Inflammatory macrophage treated with lipopolysaccharide for 1 hour (primary cell): ENCODE measurements at regions not wholly inside any gene's neighbourhood (a gene's known extent, or its start where the extent isn't known, plus 50 kb on each side); places are given as distances from the start of the nearest gene placed in this dataset.
"Not testable (repeated sequence)": the region's sequence is repeated elsewhere in the genome, so short reads cannot be mapped to it uniquely, and the experiment has no call there.

ENCODE experiments used
- DNase-seq, 2 donors: peaks; one replicate each; pipeline ENCODE4 v3.0.0-alpha.2; 2020 to 2022

- DNase-seq = not testable (repeated sequence)
Observed at GRCh38 chr15:69769336-69769735, 316.7 kb downstream of the RPLP1 start.

- not testable (repeated sequence) for DNase-seq
Observed at GRCh38 chr15:69774258-69774657, 321.6 kb downstream of the RPLP1 start.

GRCh38 chr15:69774711-69775110 lies 322.1 kb downstream of the RPLP1 start:
- not testable (repeated sequence) for DNase-seq

- no peak for DNase-seq
Observed at GRCh38 chr15:69777356-69777755, 320.4 kb downstream of the TLE3 start.

- no peak for DNase-seq
Observed at GRCh38 chr15:69780374-69780773, 317.3 kb downstream of the TLE3 start.

- DNase-seq = no peak
Observed at GRCh38 chr15:69780981-69781380, 316.7 kb downstream of the TLE3 start.

GRCh38 chr15:69781411-69782125 lies 316.1 kb downstream of the TLE3 start:
- no peak for DNase-seq

- DNase-seq = no peak
Observed at GRCh38 chr15:69782139-69782658, 315.5 kb downstream of the TLE3 start.

GRCh38 chr15:69782809-69783208 lies 314.9 kb downstream of the TLE3 start:
- DNase-seq = no peak

- no peak for DNase-seq
Observed at GRCh38 chr15:69783211-69783610, 314.5 kb downstream of the TLE3 start.

GRCh38 chr15:69784798-69785566 lies 312.7 kb downstream of the TLE3 start:
- DNase-seq = no peak

GRCh38 chr15:69786136-69786701 lies 311.5 kb downstream of the TLE3 start:
- no peak for DNase-seq

- no peak for DNase-seq
Observed at GRCh38 chr15:69787791-69788190, 309.9 kb downstream of the TLE3 start.

GRCh38 chr15:69789648-69790393 lies 307.9 kb downstream of the TLE3 start:
- no peak for DNase-seq

GRCh38 chr15:69790632-69791031 lies 307.1 kb downstream of the TLE3 start:
- no peak for DNase-seq

GRCh38 chr15:69792823-69793222 lies 304.9 kb downstream of the TLE3 start:
- no peak for DNase-seq

GRCh38 chr15:69793431-69793780 lies 304.3 kb downstream of the TLE3 start:
- no peak for DNase-seq

- DNase-seq = no peak
Observed at GRCh38 chr15:69793781-69794451, 303.8 kb downstream of the TLE3 start.

- no peak for DNase-seq
Observed at GRCh38 chr15:69794645-69795469, 302.9 kb downstream of the TLE3 start.

GRCh38 chr15:69795601-69796000 lies 302.1 kb downstream of the TLE3 start:
- no peak for DNase-seq

- no peak for DNase-seq
Observed at GRCh38 chr15:69797051-69797595, 300.6 kb downstream of the TLE3 start.
